ENCODE measurements at regions not wholly inside any gene's neighbourhood (a gene's known extent, or its start where the extent isn't known, plus 50 kb on each side); places are given as distances from the start of the nearest gene placed in this dataset.

DNA sequence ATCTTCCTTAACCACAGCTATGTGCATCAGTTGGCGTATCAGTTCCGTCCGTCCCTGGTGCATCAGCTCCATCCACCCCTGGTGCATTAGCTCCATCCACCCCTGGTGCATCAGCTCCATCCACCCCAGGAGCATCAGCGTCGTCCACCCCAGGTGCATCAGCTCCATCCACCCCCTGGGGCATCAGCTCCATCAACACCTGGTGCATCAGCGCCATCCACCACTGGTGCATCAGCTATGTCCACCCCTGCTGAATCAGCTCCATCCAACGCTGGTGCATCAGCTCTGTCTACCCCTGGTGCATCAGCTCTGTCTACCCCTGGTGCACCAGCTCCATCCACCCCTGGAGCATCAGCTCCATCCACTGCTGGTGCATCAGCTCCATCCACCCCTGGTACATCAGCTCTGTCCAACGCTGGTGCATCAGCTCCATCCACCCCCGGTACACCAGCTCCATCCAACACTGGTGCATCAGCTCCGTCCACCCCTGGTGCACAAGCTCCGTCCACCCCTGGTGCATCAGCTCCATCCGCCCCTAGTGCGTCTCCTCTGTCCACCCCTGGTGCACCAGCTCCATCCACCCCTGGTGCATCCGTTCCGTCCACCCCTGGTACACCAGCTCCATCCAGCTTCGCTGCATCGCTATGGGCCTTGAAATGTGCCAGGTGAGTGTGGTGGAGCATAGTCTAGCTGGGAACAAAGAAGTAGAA, 106.6 kb upstream of the ZBTB40 start:
- Histone ChIP-seq H3K4me1 (ENCODE audit: control insufficient read depth in 2 of 2, insufficient read depth in 2 of 2, low read length in 2 of 2) (no peaks in the 10 kb centered on the region), H3K79me2 (ENCODE audit: control insufficient read depth, insufficient read depth, low read length) (no peaks in the 10 kb centered on the region), H3K4me3 (ENCODE audit: control extremely low read depth in 1 of 5, extremely low read depth in 1 of 5, insufficient read depth in 1 of 5, low read depth in 2 of 5, low read length in 4 of 5) (no peak overlapping the region), H2AFZ (ENCODE audit: insufficient read depth, low read depth, low read length, poor library complexity, severe bottlenecking) (no peak overlapping the region), H3K9me3 (ENCODE audit: control extremely low read depth in 1 of 3, control insufficient read depth in 2 of 3, insufficient read depth in 1 of 3, low read length in 2 of 3) (peaks cover 0 to 9% (median 0%) of the 10 kb centered on the region in 3 donors), H3K27ac (ENCODE audit: low read length in 2 of 2) (no peak overlapping the region), H3K4me2 (replicated peaks; ENCODE audit: low read depth, low read length, poor library complexity, severe bottlenecking) (no peak overlapping the region), H3K27me3 (replicated peaks in 1 of 4; ENCODE audit: control extremely low read depth in 1 of 4, control insufficient read depth in 3 of 4, insufficient read depth in 4 of 4, low read length in 3 of 4) (peaks cover 0 to 34% (median 0%) of the 10 kb centered on the region in 4 experiments), H3K36me3 (replicated peaks in 1 of 2; ENCODE audit: control extremely low read depth in 1 of 2, control insufficient read depth in 1 of 2, extremely low read depth in 1 of 2, insufficient read depth in 2 of 2, low read length in 1 of 2) (no peaks in the 10 kb centered on the region), H3K9ac (ENCODE audit: low read length) (no peak overlapping the region), H4K20me1 (ENCODE audit: control insufficient read depth, insufficient read depth, low read length, poor library complexity, severe bottlenecking) (no peaks in the 10 kb centered on the region)
- DNase-seq = no peak
- CTCF ChIA-PET = no interaction called here
- Mint-ChIP-seq H3K9me3 (ENCODE audit: insufficient read depth) (no peaks in the 10 kb centered on the region), H3K27me3 (peaks cover 64% of the 10 kb centered on the region), H3K27ac (no peak overlapping the region), H3K4me1 (no peaks in the 10 kb centered on the region), H3K4me3 (no peak overlapping the region)
- POLR2A ChIA-PET = no interaction called here
- no peak for ATAC-seq (ENCODE audit: low read depth)
- TF ChIP-seq, protein P1, sequence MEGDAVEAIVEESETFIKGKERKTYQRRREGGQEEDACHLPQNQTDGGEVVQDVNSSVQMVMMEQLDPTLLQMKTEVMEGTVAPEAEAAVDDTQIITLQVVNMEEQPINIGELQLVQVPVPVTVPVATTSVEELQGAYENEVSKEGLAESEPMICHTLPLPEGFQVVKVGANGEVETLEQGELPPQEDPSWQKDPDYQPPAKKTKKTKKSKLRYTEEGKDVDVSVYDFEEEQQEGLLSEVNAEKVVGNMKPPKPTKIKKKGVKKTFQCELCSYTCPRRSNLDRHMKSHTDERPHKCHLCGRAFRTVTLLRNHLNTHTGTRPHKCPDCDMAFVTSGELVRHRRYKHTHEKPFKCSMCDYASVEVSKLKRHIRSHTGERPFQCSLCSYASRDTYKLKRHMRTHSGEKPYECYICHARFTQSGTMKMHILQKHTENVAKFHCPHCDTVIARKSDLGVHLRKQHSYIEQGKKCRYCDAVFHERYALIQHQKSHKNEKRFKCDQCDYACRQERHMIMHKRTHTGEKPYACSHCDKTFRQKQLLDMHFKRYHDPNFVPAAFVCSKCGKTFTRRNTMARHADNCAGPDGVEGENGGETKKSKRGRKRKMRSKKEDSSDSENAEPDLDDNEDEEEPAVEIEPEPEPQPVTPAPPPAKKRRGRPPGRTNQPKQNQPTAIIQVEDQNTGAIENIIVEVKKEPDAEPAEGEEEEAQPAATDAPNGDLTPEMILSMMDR (IDR thresholded peaks at IDR 0.05) = no peak
- 90% methylated on average over 16 of the region's 17 CpGs for WGBS (ENCODE audit: insufficient coverage)
- intact Hi-C loops (cut with micrococcal nuclease) = no loop called here

DNA sequence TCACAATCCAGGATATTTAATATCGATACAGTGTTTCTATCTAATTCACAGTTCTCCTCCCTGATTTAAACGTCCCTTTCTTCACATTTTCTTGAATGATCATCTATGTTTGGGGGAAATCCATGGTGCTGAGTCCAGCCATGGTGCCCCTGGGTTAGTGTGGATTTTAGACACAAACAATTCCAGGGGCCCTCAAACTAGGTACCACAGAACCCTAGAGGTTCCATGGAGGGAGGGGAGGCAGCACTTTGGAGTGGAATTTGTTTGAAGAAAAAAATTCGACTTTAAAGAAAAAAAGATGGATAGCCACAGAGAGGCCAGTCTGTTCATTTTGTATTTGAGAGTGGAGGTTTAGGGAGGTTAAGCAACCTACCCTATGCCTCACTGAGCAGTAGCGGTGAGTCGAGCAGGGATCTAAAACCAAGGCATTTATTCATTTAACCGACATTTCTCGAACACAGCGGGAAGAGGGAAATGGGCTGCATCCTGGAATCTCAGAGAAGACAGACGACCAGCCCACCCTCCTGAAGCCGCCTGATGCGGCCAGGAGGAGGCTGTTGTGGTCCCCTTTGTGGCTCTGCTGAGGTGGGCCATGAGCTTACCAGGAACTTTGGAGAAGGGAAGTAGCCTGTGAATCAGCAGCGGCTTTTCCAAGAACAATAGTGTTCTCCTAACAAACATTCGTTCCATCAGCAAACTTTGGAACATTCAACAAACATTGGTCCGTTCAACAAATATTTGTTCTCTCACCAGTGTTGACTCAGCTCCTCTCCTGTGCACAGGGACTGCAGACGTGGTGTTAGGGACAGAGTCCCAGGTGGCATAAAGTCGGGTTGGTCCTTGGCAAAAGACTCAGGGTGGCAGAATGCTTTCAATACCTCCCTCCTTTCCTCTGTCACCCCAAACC, 103.5 kb upstream of the ZBTB40 start:
- H3K4me3 Mint-ChIP-seq = no peak overlapping the region
- intact Hi-C loops (cut with micrococcal nuclease) = no loop called here
- Histone ChIP-seq H4K20me1 (ENCODE audit: control insufficient read depth, insufficient read depth, low read length, poor library complexity, severe bottlenecking) (no peaks in the 10 kb centered on the region), H3K4me2 (replicated peaks; ENCODE audit: low read depth, low read length, poor library complexity, severe bottlenecking) (no peak overlapping the region), H3K4me1 (ENCODE audit: control insufficient read depth in 2 of 2, insufficient read depth in 2 of 2, low read length in 2 of 2) (no peaks in the 10 kb centered on the region), H3K27me3 (replicated peaks in 1 of 4; ENCODE audit: control extremely low read depth in 1 of 4, control insufficient read depth in 3 of 4, insufficient read depth in 4 of 4, low read length in 3 of 4) (peaks cover 0 to 32% (median 3%) of the 10 kb centered on the region in 4 experiments), H2AFZ (ENCODE audit: insufficient read depth, low read depth, low read length, poor library complexity, severe bottlenecking) (no peak overlapping the region), H3K4me3 (ENCODE audit: control extremely low read depth in 1 of 5, extremely low read depth in 1 of 5, insufficient read depth in 1 of 5, low read depth in 2 of 5, low read length in 4 of 5) (no peak overlapping the region), H3K9me3 (ENCODE audit: control extremely low read depth in 1 of 3, control insufficient read depth in 2 of 3, insufficient read depth in 1 of 3, low read length in 2 of 3) (peaks cover 0 to 4% (median 0%) of the 10 kb centered on the region in 3 donors), H3K27ac (ENCODE audit: low read length in 2 of 2) (no peak overlapping the region), H3K9ac (ENCODE audit: low read length) (no peak overlapping the region), H3K79me2 (ENCODE audit: control insufficient read depth, insufficient read depth, low read length) (no peaks in the 10 kb centered on the region), H3K36me3 (replicated peaks in 1 of 2; ENCODE audit: control extremely low read depth in 1 of 2, control insufficient read depth in 1 of 2, extremely low read depth in 1 of 2, insufficient read depth in 2 of 2, low read length in 1 of 2) (no peaks in the 10 kb centered on the region)
- H3K9me3 Mint-ChIP-seq (ENCODE audit: insufficient read depth) = no peaks in the 10 kb centered on the region
- H3K27ac Mint-ChIP-seq = no peak overlapping the region
- no peak for DNase-seq
- CTCF ChIA-PET = no interaction called here
- H3K4me1 Mint-ChIP-seq = peaks cover 5% of the 10 kb centered on the region
- ATAC-seq (ENCODE audit: low read depth) = no peak
- POLR2A ChIA-PET = no interaction called here
- peaks cover 64% of the 10 kb centered on the region for H3K27me3 Mint-ChIP-seq
- no peak for TF ChIP-seq EZH2 (IDR thresholded peaks at IDR 0.05; ENCODE audit: borderline replicate concordance, insufficient read depth, low read depth, low read length, poor library complexity, severe bottlenecking)
- TF ChIP-seq, protein P1 (IDR thresholded peaks at IDR 0.05) = no peak
- 46% methylated on average over 12 of the region's 16 CpGs for WGBS (ENCODE audit: insufficient coverage)
